ENCODE measurements at regions not wholly inside any gene's neighbourhood (a gene's known extent, or its start where the extent isn't known, plus 50 kb on each side); places are given as distances from the start of the nearest gene placed in this dataset.

DNA sequence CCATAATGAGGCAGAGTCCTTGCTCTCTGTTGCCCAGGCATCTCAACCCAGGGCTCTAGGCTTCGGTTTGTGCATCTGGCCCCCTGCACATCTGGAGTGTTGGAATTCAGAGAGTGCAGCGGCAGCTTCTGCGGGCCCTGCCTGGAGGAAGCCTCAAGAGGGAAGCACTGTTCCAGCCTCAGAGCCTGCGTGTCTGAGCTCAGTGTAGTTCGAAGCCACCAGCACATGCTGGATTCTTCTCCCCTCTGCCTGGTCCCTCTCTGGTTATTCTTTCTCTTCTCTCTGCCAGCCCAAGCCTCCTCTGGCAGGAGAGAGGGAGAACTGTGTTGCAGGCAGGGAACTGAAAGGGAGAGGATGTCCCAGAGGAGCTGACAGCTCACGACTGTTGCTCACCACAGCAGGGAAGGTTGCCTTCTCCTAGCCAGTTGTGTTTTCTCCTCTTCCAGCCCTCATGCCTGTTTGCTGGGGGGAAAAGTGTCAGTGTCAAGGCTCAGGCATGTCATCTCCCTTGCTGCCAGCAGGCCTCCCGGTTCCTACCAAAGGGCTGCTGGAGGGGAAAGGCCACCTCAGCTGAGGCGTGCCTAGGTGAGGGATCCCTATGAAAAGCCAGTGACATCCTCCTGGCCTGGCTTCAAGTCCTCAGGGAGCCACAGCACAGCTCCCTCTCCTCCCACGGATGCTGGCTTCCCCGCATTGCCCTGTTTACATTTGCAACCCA lies 126.0 kb upstream of the LRFN2 start:
- Histone ChIP-seq H3K9me3 (replicated peaks) (no peaks in the 10 kb centered on the region), H3K4me1 (no peaks in the 10 kb centered on the region), H3K4me3 (no peak overlapping the region), H3K36me3 (no peaks in the 10 kb centered on the region), H3K27me3 (ENCODE audit: low read depth) (peaks cover 23% of the 10 kb centered on the region), H3K27ac (replicated peaks) (no peak overlapping the region)
- intact Hi-C loops (cut with micrococcal nuclease): no loop called here
- DNase-seq: no peak
- no peak for TF ChIP-seq CTCF (IDR thresholded peaks at IDR 0.05; ENCODE audit: borderline replicate concordance)

DNA sequence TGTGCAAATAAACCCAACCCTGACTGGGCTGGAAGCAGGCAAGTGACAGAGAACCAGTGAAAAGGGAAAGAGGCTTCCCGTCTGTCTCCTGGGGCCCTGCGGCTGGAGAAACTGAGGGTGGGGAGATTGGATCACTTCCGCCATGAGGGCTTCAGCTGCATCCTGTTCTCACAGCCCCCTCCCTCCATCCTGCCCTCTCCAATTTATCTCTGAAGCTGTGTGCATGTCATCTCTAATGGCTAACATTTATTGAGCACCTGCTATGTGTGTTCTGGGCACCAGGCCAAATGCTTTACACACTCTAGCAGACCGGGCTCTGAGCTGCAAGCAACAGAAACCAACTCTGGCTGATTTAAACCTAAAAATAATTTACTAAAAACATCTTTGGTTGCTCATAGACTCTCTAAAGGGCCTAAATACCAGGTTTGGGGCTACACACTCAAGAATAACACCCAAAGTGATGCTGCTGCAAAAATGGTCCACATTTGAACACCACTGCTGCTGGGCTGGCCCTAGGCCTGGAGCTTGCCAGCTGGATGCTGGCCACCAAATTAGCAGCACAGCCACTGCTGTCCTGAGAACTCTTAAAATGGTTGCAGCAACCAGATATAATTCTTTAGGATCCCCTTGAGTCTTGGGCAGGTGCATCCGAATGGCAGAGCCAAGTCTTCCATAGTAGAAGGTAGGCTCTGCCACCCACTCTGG lies 123.6 kb upstream of the LRFN2 start:
- Histone ChIP-seq H3K4me3 (no peak overlapping the region), H3K27me3 (ENCODE audit: low read depth) (peaks cover 37% of the 10 kb centered on the region), H3K36me3 (no peaks in the 10 kb centered on the region), H3K9me3 (replicated peaks) (no peaks in the 10 kb centered on the region), H3K4me1 (no peaks in the 10 kb centered on the region), H3K27ac (replicated peaks) (no peak overlapping the region)
- no peak for TF ChIP-seq CTCF (IDR thresholded peaks at IDR 0.05; ENCODE audit: borderline replicate concordance)
- intact Hi-C loops (cut with micrococcal nuclease): no loop called here
- DNase-seq: no peak

GRCh38 chr6:40708049-40708448 lies 120.9 kb upstream of the LRFN2 start:
- no peak for DNase-seq
- H3K36me3 ChIP-seq: no peaks in the 10 kb centered on the region
- no peak overlapping the region for H3K4me3 ChIP-seq
- H3K4me1 ChIP-seq: no peaks in the 10 kb centered on the region
- H3K9me3 ChIP-seq (replicated peaks): no peaks in the 10 kb centered on the region
- peaks cover 55% of the 10 kb centered on the region for H3K27me3 ChIP-seq (ENCODE audit: low read depth)
- no peak overlapping the region for H3K27ac ChIP-seq (replicated peaks)
- TF ChIP-seq CTCF (IDR thresholded peaks at IDR 0.05; ENCODE audit: borderline replicate concordance): no peak
- intact Hi-C loops (cut with micrococcal nuclease): no loop called here

DNA sequence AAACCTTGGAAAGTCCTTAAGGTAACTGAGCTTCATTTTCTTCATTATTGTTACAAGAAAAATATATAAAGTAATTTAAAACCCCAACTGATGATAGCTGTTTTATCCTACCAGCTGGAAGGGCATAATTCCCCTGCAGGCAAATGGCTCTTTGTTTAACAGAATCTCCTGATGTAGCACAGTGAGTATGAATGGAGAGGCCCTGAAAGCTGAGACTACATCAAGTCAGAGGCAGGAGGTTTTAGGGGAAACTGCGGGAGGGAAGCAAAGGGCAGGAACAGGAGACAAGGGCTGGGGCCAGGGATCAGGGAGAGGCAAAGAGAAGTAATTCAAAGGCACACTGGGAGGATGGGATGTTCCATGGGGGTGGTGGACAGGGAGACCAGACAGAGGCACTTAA lies 119.0 kb upstream of the LRFN2 start:
- no peak for DNase-seq
- intact Hi-C loops (cut with micrococcal nuclease): no loop called here
- H3K36me3 ChIP-seq: no peaks in the 10 kb centered on the region
- peaks cover 58% of the 10 kb centered on the region for H3K27me3 ChIP-seq (ENCODE audit: low read depth)
- H3K27ac ChIP-seq (replicated peaks): no peak overlapping the region
- H3K4me1 ChIP-seq: no peaks in the 10 kb centered on the region
- no peak for TF ChIP-seq CTCF (IDR thresholded peaks at IDR 0.05; ENCODE audit: borderline replicate concordance)
- no peaks in the 10 kb centered on the region for H3K9me3 ChIP-seq (replicated peaks)
- no peak overlapping the region for H3K4me3 ChIP-seq

GRCh38 chr6:40705354-40705753 lies 118.2 kb upstream of the LRFN2 start:
- no peaks in the 10 kb centered on the region for H3K9me3 ChIP-seq (replicated peaks)
- no peaks in the 10 kb centered on the region for H3K36me3 ChIP-seq
- H3K4me1 ChIP-seq: no peaks in the 10 kb centered on the region
- no peak for TF ChIP-seq CTCF (IDR thresholded peaks at IDR 0.05; ENCODE audit: borderline replicate concordance)
- no peak overlapping the region for H3K4me3 ChIP-seq
- intact Hi-C loops (cut with micrococcal nuclease): no loop called here
- no peak for DNase-seq
- no peak overlapping the region for H3K27ac ChIP-seq (replicated peaks)
- H3K27me3 ChIP-seq (ENCODE audit: low read depth): peaks cover 61% of the 10 kb centered on the region

Data from left ventricle myocardium inferior (tissue), 1 donor.